ENCODE measurements at regions not wholly inside any gene's neighbourhood (a gene's known extent, or its start where the extent isn't known, plus 50 kb on each side); places are given as distances from the start of the nearest gene placed in this dataset.

DNA sequence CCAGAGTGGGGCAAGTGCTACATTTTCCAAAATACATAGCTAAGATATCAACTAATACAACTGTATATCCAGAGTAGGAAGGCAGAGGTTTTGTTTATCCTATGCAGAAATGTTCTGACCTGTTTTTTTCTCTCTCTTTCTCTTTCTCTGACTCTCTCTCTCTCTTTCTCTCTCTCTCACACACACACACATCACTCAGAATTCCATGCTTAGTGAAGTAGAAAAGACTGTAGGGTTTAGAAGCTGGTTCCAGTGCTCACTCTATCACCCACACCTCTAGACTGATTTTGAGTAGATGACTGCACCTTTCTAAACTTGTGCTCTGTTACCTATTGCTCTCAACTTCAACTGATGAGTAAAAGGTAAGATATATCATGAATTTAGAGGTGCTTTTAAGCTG lies 356.7 kb downstream of the LRIG3 start:
- TF ChIP-seq POLR2A (IDR thresholded peaks at IDR 0.05; ENCODE audit: low read depth, low read length) (no peak), POLR2AphosphoS5 (IDR thresholded peaks at IDR 0.05; ENCODE audit: low read depth, low read length) (no peak), TAF1 (IDR thresholded peaks at IDR 0.05; ENCODE audit: low read depth, low read length) (no peak), POU2F2 (IDR thresholded peaks at IDR 0.05; ENCODE audit: low read depth, low read length) (no peak)
